ENCODE measurements at regions not wholly inside any gene's neighbourhood (a gene's known extent, or its start where the extent isn't known, plus 50 kb on each side); places are given as distances from the start of the nearest gene placed in this dataset.

GRCh38 chr5:33303579-33304095 is 137.1 kb upstream of the TARS1 start:
- no peak for TF ChIP-seq USF1 (IDR thresholded peaks at IDR 0.05)
- TF ChIP-seq EGR1 (IDR thresholded peaks at IDR 0.05) = no peak
- TF ChIP-seq, protein P1, sequence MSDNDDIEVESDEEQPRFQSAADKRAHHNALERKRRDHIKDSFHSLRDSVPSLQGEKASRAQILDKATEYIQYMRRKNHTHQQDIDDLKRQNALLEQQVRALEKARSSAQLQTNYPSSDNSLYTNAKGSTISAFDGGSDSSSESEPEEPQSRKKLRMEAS (IDR thresholded peaks at IDR 0.05) = no peak
